Epithelial cell of esophagus (primary cell): ENCODE measurements at regions not wholly inside any gene's neighbourhood (a gene's known extent, or its start where the extent isn't known, plus 50 kb on each side); places are given as distances from the start of the nearest gene placed in this dataset.

Experiments used
- DNase-seq: peaks from one replicate; pipeline ENCODE4 v3.0.0; 2010; ENCODE audit warnings: low read depth
- H3K4me3 ChIP-seq: 2 replicates; pipeline ENCODE4 v1.5.1; 2011; ENCODE audit warnings: mild to moderate bottlenecking, low read length, control low read depth
- CTCF ChIP-seq: IDR thresholded peaks from 2 replicates; pipeline ENCODE4 v1.5.1; 2011; ENCODE audit warnings: low read depth, mild to moderate bottlenecking, low read length, control low read depth, inconsistent platforms; ENCODE audit not compliant: insufficient read depth; ENCODE audit errors: missing control alignments

- no peak for TF ChIP-seq CTCF
- no peak for DNase-seq
- H3K4me3 ChIP-seq, result no peak overlapping the region
Observed at GRCh38 chr15:93152951-93153350, 63.9 kb upstream of the RGMA start.

GRCh38 chr15:93152360-93152759, 63.3 kb upstream of the RGMA start:
- H3K4me3 ChIP-seq, result no peak overlapping the region
- no peak for TF ChIP-seq CTCF
- no peak for DNase-seq

GRCh38 chr15:93150910-93151881, 62.2 kb upstream of the RGMA start:
- H3K4me3 ChIP-seq, result no peak overlapping the region
- no peak for TF ChIP-seq CTCF
- DNase-seq, result peak; percentile 20

- no peak for DNase-seq
- H3K4me3 ChIP-seq, result no peak overlapping the region
- no peak for TF ChIP-seq CTCF
Observed at GRCh38 chr15:93146601-93147000, 57.6 kb upstream of the RGMA start.

GRCh38 chr15:93146196-93146595, 57.2 kb upstream of the RGMA start:
- TF ChIP-seq CTCF, result no peak
- H3K4me3 ChIP-seq, result no peak overlapping the region
- DNase-seq, result no peak

- no peak for DNase-seq
- no peak overlapping the region for H3K4me3 ChIP-seq
- no peak for TF ChIP-seq CTCF
Observed at GRCh38 chr15:93144463-93145236, 55.6 kb upstream of the RGMA start.
